ENCODE measurements at regions not wholly inside any gene's neighbourhood (a gene's known extent, or its start where the extent isn't known, plus 50 kb on each side); places are given as distances from the start of the nearest gene placed in this dataset.
A peak's percentile ranks its signal among the peaks of the same experiment; 100 is the strongest.

GRCh38 chr4:24322995-24323394, 261.4 kb downstream of the DHX15 start:
- Histone ChIP-seq H3K9me2 (replicated peaks; ENCODE audit: low read length) (no peaks in the 10 kb centered on the region), H4K20me1 (ENCODE audit: low read length) (no peaks in the 10 kb centered on the region), H3K36me3 (ENCODE audit: low read depth, low read length) (no peaks in the 10 kb centered on the region), H3K9me3 (ENCODE audit: low read length) (no peaks in the 10 kb centered on the region), H3K27ac (ENCODE audit: low read length) (peak overlapping the region; percentile 32), H3K4me1 (ENCODE audit: insufficient read depth, low read length) (0 out of 2 replicates have a peak, but pooled peaks cover 3% of the 10 kb centered on the region), H3K4me2 (ENCODE audit: low read length) (no peak overlapping the region), H3K27me3 (ENCODE audit: low read length) (peaks cover 20% of the 10 kb centered on the region), H3K79me2 (ENCODE audit: low read length) (no peaks in the 10 kb centered on the region), H2AFZ (ENCODE audit: low read length) (no peak overlapping the region), H3K4me3 (ENCODE audit: low read length) (no peak overlapping the region), H3F3A (ENCODE audit: low read length, unreplicated experiment) (no peaks in the 10 kb centered on the region), H3K9ac (ENCODE audit: low read length) (no peak overlapping the region)
- TSS peak; percentile 74 for BruUV-seq (replicated peaks)
- intact Hi-C loops (cut with micrococcal nuclease), result no loop called here
- ChIA-PET CTCF (no interaction called here), POLR2A (ENCODE audit: unreplicated experiment) (no interaction called here)
- TF ChIP-seq EZH2 (IDR thresholded peaks at IDR 0.05; ENCODE audit: low read length, unreplicated experiment) (no peak), CTCF (conservative IDR thresholded peaks at IDR 0.05; ENCODE audit: low read depth, low read length) (no peak), EZH2phosphoT487 (IDR thresholded peaks at IDR 0.05; ENCODE audit: borderline replicate concordance, low read length) (no peak)
- DNase-seq, result no peak
- peak; percentile 16 for ATAC-seq

GRCh38 chr4:24322511-24322910, 261.8 kb downstream of the DHX15 start:
- H3K4me1 ChIP-seq (ENCODE audit: insufficient read depth, low read length), result 0 out of 2 replicates have a peak, but pooled peaks cover 3% of the 10 kb centered on the region
- H3K27me3 ChIP-seq (ENCODE audit: low read length), result peaks cover 20% of the 10 kb centered on the region
- no peak overlapping the region for H3K4me2 ChIP-seq (ENCODE audit: low read length)
- BruUV-seq (replicated peaks), result no TSS peak
- TF ChIP-seq CTCF (conservative IDR thresholded peaks at IDR 0.05; ENCODE audit: low read depth, low read length) (no peak), EZH2 (IDR thresholded peaks at IDR 0.05; ENCODE audit: low read length, unreplicated experiment) (no peak), EZH2phosphoT487 (IDR thresholded peaks at IDR 0.05; ENCODE audit: borderline replicate concordance, low read length) (no peak)
- intact Hi-C loops (cut with micrococcal nuclease), result no loop called here
- H3K9me2 ChIP-seq (replicated peaks; ENCODE audit: low read length), result no peaks in the 10 kb centered on the region
- H4K20me1 ChIP-seq (ENCODE audit: low read length), result no peaks in the 10 kb centered on the region
- H2AFZ ChIP-seq (ENCODE audit: low read length), result no peak overlapping the region
- ATAC-seq (peak; percentile 68), DNase-seq (no peak)
- no peaks in the 10 kb centered on the region for H3K9me3 ChIP-seq (ENCODE audit: low read length)
- H3K9ac ChIP-seq (ENCODE audit: low read length), result no peak overlapping the region
- POLR2A ChIA-PET (ENCODE audit: unreplicated experiment), result no interaction called here
- no peaks in the 10 kb centered on the region for H3F3A ChIP-seq (ENCODE audit: low read length, unreplicated experiment)
- CTCF ChIA-PET, result no interaction called here
- no peaks in the 10 kb centered on the region for H3K36me3 ChIP-seq (ENCODE audit: low read depth, low read length)
- H3K27ac ChIP-seq (ENCODE audit: low read length), result peak overlapping the region; percentile 32
- H3K79me2 ChIP-seq (ENCODE audit: low read length), result no peaks in the 10 kb centered on the region
- H3K4me3 ChIP-seq (ENCODE audit: low read length), result no peak overlapping the region

- Histone ChIP-seq H3K9ac (ENCODE audit: low read length) (no peak overlapping the region), H3K9me3 (ENCODE audit: low read length) (no peaks in the 10 kb centered on the region), H3K27ac (ENCODE audit: low read length) (peak overlapping the region; percentile 32), H3K27me3 (ENCODE audit: low read length) (peaks cover 20% of the 10 kb centered on the region), H3F3A (ENCODE audit: low read length, unreplicated experiment) (no peaks in the 10 kb centered on the region), H3K36me3 (ENCODE audit: low read depth, low read length) (no peaks in the 10 kb centered on the region), H3K4me2 (ENCODE audit: low read length) (0 out of 2 replicates have a peak overlapping the region, but pooled peaks have one; percentile 32), H3K79me2 (ENCODE audit: low read length) (no peaks in the 10 kb centered on the region), H3K9me2 (replicated peaks; ENCODE audit: low read length) (no peaks in the 10 kb centered on the region), H2AFZ (ENCODE audit: low read length) (no peak overlapping the region), H4K20me1 (ENCODE audit: low read length) (no peaks in the 10 kb centered on the region), H3K4me3 (ENCODE audit: low read length) (no peak overlapping the region), H3K4me1 (ENCODE audit: insufficient read depth, low read length) (0 out of 2 replicates have a peak, but pooled peaks cover 3% of the 10 kb centered on the region)
- ATAC-seq (no peak; the same call in 1 of the 2 replicates), DNase-seq (no peak)
- no peak for TF ChIP-seq EZH2phosphoT487 (IDR thresholded peaks at IDR 0.05; ENCODE audit: borderline replicate concordance, low read length)
- no peak for TF ChIP-seq CTCF (conservative IDR thresholded peaks at IDR 0.05; ENCODE audit: low read depth, low read length)
- TF ChIP-seq EZH2 (IDR thresholded peaks at IDR 0.05; ENCODE audit: low read length, unreplicated experiment), result no peak
- no TSS peak for BruUV-seq (replicated peaks)
- CTCF ChIA-PET, result no interaction called here
- intact Hi-C loops (cut with micrococcal nuclease), result no loop called here
- POLR2A ChIA-PET (ENCODE audit: unreplicated experiment), result interaction anchor here (0.6 kb wide), 1 partner anchor 1772 kb away, joined by 14 read pairs; no protein-coding TSS in a partner anchor
Observed at GRCh38 chr4:24321616-24322015, 262.7 kb downstream of the DHX15 start.
